ENCODE measurements at regions not wholly inside any gene's neighbourhood (a gene's known extent, or its start where the extent isn't known, plus 50 kb on each side); places are given as distances from the start of the nearest gene placed in this dataset.

GRCh38 chr17:14959106-14959648 is 305.9 kb downstream of the PMP22 start:
- no peak for DNase-seq (ENCODE audit: low read depth in 3 of 3, low spot score in 1 of 3)

DNA sequence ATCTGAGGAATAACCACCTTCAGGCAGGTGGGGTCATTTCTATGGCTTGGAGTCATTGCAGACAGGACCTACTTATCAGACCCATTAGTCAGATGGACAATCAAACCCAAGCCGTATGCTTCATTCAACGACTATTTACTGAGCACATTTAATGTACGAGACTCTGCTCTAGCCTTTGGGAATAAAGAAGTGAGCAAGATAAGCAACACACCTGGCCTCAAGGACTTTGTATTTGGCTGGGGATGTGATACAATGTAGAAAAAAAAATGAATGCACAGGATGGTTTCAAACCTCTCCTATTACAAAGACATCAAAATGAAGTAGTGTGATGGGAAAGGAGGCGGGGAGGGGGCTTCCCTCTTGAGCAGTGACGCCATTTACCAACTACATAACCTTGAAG is 311.7 kb downstream of the PMP22 start:
- DNase-seq (ENCODE audit: low read depth in 3 of 3, low spot score in 1 of 3): no peak

DNA sequence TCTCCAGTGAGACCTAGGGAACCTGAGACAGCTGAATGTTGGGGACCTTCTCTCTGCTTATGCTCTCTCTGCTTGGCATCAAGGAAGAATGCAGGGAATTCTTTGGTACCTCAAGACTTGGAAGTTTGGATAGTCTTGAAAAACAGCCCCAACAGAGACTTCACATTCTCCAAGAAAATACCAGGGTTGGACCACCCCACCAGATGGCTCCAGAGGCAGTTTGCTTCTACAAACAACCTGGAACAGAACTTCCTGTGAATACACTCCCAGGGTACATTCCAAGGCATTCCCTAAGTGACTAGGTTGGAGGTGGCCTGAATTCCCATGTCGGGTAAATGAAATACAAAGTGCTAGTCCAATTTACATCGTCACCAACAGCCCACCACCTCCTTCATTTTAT is 314.4 kb downstream of the PMP22 start:
- no peak for DNase-seq (ENCODE audit: low read depth in 3 of 3, low spot score in 1 of 3)

GRCh38 chr17:14950216-14950615 is 314.9 kb downstream of the PMP22 start:
- no peak for DNase-seq (ENCODE audit: low read depth in 3 of 3, low spot score in 1 of 3)

GRCh38 chr17:14947671-14948070 is 317.5 kb downstream of the PMP22 start:
- DNase-seq (ENCODE audit: low read depth in 3 of 3, low spot score in 1 of 3): no peak

- no peak for DNase-seq (ENCODE audit: low read depth in 3 of 3, low spot score in 1 of 3)
These were observed 318.6 kb downstream of the PMP22 start for GRCh38 chr17:14946481-14946880.

- no peak for DNase-seq (ENCODE audit: low read depth in 3 of 3, low spot score in 1 of 3)
These were observed 322.5 kb downstream of the PMP22 start for GRCh38 chr17:14942526-14943190.

DNA sequence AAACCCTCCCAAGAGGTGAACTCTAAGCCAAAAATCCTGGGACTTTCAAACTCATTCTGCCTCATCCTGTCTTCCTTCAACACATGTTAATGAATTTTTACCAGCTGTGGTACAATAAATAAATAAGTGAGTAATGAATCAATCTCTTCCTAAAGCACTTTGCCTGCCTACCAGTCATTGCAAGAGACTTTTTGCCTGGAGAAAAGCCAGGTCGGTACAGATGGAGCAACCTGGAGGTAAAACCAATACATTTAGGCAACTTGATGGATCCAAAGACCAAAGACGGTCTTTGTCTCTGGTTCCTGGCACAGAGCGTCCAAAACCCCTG is 324.2 kb downstream of the PMP22 start:
- DNase-seq (ENCODE audit: low read depth in 3 of 3, low spot score in 1 of 3): no peak

DNA sequence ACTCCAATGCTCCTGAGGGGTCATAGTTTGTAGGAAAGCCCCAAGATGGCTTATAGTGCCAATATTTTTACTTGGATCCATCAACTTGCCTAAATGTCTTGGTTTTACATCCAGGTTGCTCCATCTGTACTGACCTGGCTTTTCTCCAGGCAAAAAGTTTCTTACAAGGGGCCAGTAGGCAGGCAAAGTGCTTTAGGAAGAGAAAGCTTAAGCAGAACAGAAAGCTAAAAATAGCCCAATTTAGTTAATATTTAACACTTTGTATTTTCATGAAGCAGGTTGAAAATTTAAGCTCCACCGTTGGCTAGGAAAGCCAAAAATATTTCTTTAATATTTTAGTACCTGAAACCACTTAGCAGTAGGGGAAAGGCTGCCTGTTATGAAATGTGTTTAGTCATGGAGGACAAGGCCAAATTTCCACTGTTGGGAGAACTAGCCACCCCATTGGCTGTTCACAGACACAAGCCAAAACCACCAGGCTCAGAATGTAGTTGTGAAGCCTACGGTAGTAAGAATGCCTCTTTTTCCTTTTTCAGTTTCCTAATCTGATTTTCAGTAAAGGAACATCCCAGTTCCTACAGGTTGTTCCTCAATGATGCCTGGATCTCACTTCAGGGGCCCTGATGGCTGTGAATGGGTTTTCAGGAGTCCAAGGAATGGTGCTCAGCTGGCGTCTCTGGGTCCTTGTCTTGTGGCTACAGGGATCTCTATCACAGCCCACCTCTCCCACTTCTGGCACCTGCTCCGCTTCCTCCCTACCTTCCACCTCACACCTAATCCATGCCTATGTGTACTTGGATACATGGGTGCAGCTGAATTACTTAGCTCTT is 324.8 kb downstream of the PMP22 start:
- DNase-seq (ENCODE audit: low read depth in 3 of 3, low spot score in 1 of 3): no peak

DNA sequence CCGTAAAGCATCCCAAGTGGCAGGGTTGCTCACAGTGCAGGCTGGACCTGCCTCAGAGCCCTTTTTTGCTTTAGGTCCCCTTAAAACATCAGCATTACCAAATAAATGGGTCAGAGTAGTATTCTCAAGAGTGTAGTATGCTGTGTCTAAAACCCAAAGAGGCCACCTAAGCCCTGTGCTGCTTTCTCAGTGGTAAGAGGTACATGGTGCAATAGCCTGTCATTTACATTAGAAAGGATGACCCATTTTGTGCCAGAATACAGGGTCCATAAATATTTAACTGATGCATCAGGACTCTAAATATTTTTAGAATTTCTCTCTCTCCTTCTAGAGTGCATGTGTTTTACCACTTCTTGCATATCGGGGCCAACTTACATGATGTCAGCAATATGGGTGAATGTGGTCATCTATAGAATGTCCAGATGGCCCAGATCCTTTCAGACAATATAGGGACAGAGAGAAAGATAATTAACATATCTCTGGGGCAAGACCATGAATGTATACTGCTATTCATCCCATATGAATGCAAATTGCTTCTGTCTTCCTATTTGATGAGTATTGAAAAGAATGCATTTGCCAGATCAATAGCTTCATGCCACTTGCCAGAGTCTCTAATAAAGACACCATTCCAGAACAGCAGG is 329.2 kb downstream of the PMP22 start:
- DNase-seq (ENCODE audit: low read depth in 3 of 3, low spot score in 1 of 3): no peak

GRCh38 chr17:14935139-14935841 is 329.8 kb downstream of the PMP22 start:
- no peak for DNase-seq (ENCODE audit: low read depth in 3 of 3, low spot score in 1 of 3)

DNA sequence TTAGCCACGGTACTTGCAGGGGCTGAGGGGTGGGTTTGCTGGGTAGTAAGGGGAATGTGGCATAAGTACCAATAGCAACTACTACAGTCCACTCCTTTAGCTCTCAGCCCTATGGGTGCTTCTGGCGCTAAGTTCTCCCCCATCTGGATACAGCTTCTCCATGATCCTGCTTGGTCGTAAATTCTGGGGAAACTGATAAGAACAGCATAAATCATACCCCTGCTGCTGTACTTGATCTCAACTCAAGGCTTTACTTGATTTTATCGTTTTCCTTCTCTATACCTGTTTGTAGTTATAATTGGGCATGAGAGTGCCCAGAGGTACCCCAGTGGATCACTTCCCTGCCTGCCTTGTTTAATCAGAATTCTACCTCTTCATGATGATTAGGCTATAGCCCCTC is 331.4 kb downstream of the PMP22 start:
- DNase-seq (ENCODE audit: low read depth in 3 of 3, low spot score in 1 of 3): no peak

- peak; percentile 3 to 4 (median 3) for DNase-seq (ENCODE audit: low read depth in 3 of 3, low spot score in 1 of 3)
These were observed 338.5 kb downstream of the PMP22 start for GRCh38 chr17:14926526-14927122.

GRCh38 chr17:14926073-14926472 is 339.1 kb downstream of the PMP22 start:
- DNase-seq (ENCODE audit: low read depth in 3 of 3, low spot score in 1 of 3): no peak

DNA sequence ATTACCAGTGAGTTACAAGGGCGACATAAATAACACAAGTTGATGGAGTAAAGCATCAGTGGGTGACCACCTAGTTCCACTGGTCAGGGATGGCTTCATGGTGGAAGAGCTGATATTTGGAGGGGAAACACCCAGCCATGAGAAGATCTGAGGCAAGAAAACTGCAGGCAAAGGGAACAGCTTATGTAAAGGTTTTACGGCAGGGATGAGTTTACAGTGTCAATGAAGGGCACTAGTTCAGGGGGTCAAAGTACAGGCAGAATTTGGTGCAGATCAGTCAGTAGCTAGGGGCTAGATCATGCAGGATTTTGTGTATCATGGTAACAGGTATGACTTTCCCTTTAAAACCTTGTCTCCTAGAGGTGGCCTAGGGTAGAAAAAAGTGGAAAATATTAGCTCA is 339.6 kb downstream of the PMP22 start:
- no peak for DNase-seq (ENCODE audit: low read depth in 3 of 3, low spot score in 1 of 3)

DNA sequence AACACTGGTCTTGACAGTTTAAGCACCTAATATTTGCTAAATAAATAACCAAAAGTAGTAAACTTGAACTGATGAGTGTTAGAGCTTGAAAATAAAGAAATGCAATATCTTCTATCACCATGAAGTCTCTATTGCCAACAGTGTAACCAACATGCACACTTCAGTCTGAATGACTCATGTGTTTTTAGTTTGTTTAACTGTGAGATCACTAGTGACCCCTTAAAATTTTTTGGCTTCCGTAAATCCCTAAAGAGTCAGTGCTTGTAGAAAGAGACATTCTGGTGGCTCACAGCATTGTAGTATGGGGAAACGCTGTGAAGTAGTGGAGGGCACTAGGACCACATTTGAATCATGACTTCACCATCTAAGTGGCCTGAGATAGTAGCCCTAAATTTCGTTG is 341.1 kb downstream of the PMP22 start:
- no peak for DNase-seq (ENCODE audit: low read depth in 3 of 3, low spot score in 1 of 3)

- no peak for DNase-seq (ENCODE audit: low read depth in 3 of 3, low spot score in 1 of 3)
These were observed 342.7 kb downstream of the PMP22 start for GRCh38 chr17:14922411-14922810.

DNA sequence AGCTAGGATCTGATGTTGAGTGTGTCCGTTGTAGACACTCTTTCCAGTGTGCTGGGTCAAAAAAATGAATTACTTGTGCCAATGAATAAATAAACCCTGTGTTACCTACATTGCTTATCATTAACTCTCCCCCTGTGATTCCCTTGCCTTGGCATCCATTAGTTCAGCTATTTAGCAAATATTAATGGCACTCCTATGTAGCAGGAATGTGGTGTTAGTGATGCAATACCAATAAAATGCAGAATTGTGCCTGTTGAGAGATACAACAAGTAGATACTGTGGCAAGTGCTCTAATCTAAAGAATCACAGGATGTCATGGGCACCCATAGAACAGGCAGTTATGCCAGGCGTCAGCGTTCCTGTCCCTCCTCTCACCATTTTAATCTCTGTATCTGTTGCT is 343.2 kb downstream of the PMP22 start:
- no peak for DNase-seq (ENCODE audit: low read depth in 3 of 3, low spot score in 1 of 3)

DNA sequence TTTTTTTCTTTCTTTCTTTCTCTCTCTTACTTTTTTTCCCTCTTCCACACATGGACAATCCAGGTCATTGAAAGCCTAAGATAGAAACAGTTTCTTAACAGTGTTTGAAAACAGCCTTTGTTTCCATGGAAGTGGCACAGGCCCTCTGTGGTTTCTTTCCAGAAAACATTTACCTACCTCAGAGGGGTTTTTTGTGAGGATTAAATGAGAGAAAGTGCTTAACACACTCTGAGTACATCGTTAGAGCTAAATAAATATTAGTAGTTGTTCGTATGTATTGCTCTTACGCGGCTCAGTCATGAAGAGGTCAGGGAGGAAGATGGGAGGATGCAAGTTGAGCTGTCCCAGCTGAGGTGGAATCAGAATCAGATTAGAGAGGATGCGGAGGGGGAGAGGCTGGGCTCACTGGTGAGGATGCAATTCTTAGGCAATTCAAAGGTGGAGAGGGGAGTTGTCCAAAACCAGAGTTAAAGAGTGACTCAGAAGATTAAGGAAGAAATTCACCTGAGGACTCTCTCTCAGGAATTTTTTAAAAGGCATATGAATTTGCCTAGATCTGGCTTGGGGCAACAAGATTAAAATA is 345.4 kb downstream of the PMP22 start:
- no peak for DNase-seq (ENCODE audit: low read depth in 3 of 3, low spot score in 1 of 3)

- DNase-seq (ENCODE audit: low read depth in 3 of 3, low spot score in 1 of 3): no peak
These were observed 346.0 kb downstream of the PMP22 start for GRCh38 chr17:14919094-14919493.

GRCh38 chr17:14918540-14918939 is 346.6 kb downstream of the PMP22 start:
- DNase-seq (ENCODE audit: low read depth in 3 of 3, low spot score in 1 of 3): no peak
